ENCODE measurements at regions not wholly inside any gene's neighbourhood (a gene's known extent, or its start where the extent isn't known, plus 50 kb on each side); places are given as distances from the start of the nearest gene placed in this dataset.

DNA sequence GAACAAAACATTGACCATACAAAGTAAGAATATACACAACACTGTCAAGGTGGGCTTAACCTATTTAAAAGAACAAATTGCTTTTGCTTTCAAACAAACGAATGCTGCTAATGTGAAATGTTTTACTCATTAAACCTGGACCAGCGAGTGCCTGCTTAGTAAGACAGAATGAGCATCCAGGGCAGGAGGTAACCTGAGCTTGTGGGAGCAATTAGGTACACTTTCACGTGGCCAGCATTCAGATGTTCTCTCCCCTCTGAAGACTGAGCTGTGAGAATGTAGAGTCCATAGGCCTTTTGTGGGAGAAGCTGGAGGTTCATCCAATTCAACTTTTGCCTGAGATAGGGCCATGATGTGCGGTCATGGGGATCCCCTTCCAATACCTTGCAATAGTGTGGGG lies 266.5 kb downstream of the TSN start:
- DNase-seq (ENCODE audit: low read depth in 1 of 2, low spot score in 2 of 2) = no peak
- no peak overlapping the region for H3K4me3 ChIP-seq (ENCODE audit: extremely low read depth in 1 of 4, insufficient read depth in 2 of 4, low read depth in 3 of 4, low read length in 4 of 4)
- H2BK120ac ChIP-seq (replicated peaks; ENCODE audit: low read depth, low read length) = no peak overlapping the region
- TF ChIP-seq TBP (IDR thresholded peaks at IDR 0.05; ENCODE audit: low read depth, low read length) (no peak), GTF2F1 (IDR thresholded peaks at IDR 0.05; ENCODE audit: borderline replicate concordance, low read depth, low read length) (no peak), SUZ12 (IDR thresholded peaks at IDR 0.05; ENCODE audit: low read length) (no peak), CBX8 (IDR thresholded peaks at IDR 0.05; ENCODE audit: borderline replicate concordance, low read depth, low read length) (no peak), PHF8 (conservative IDR thresholded peaks at IDR 0.05; ENCODE audit: low read depth, low read length) (no peak)
- TF ChIP-seq, protein P1, sequence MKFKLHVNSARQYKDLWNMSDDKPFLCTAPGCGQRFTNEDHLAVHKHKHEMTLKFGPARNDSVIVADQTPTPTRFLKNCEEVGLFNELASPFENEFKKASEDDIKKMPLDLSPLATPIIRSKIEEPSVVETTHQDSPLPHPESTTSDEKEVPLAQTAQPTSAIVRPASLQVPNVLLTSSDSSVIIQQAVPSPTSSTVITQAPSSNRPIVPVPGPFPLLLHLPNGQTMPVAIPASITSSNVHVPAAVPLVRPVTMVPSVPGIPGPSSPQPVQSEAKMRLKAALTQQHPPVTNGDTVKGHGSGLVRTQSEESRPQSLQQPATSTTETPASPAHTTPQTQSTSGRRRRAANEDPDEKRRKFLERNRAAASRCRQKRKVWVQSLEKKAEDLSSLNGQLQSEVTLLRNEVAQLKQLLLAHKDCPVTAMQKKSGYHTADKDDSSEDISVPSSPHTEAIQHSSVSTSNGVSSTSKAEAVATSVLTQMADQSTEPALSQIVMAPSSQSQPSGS (IDR thresholded peaks at IDR 0.05; ENCODE audit: low read length) = no peak
- TF ChIP-seq, protein P2, sequence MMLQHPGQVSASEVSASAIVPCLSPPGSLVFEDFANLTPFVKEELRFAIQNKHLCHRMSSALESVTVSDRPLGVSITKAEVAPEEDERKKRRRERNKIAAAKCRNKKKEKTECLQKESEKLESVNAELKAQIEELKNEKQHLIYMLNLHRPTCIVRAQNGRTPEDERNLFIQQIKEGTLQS (IDR thresholded peaks at IDR 0.05; ENCODE audit: insufficient read depth, low read depth, low read length) = no peak
- H3K27ac ChIP-seq (ENCODE audit: low read depth, low read length) = no peak overlapping the region
- no peak overlapping the region for H3K14ac ChIP-seq (ENCODE audit: insufficient read length)
- no peak overlapping the region for H3K9ac ChIP-seq (replicated peaks in 1 of 4; ENCODE audit: extremely low read depth in 1 of 4, low read depth in 3 of 4, low read length in 3 of 4)
- H2BK12ac ChIP-seq (ENCODE audit: low read depth, low read length) = no peak overlapping the region
- H3K4me1 ChIP-seq (replicated peaks in 1 of 4; ENCODE audit: control insufficient read depth in 3 of 4, insufficient read depth in 4 of 4, low read length in 3 of 4) = peaks cover 0 to 8% (median 0%) of the 10 kb centered on the region in 4 experiments; a peak in 4 of 7 replicates
- no peak overlapping the region for H3K4me2 ChIP-seq (ENCODE audit: insufficient read depth in 1 of 2, low read depth in 2 of 2, low read length in 2 of 2)
- H3K23me2 ChIP-seq (ENCODE audit: low read depth, low read length) = no peaks in the 10 kb centered on the region
- H3K4ac ChIP-seq (replicated peaks; ENCODE audit: insufficient read length, low read depth, low read length) = no peak overlapping the region
- no peaks in the 10 kb centered on the region for H4K20me1 ChIP-seq (replicated peaks in 1 of 2; ENCODE audit: control insufficient read depth in 1 of 2, insufficient read depth in 2 of 2, low read length in 2 of 2)
- peaks cover 0 to 2% (median 0%) of the 10 kb centered on the region in 4 experiments; a peak in 2 of 7 replicates for H3K27me3 ChIP-seq (replicated peaks in 1 of 4; ENCODE audit: control insufficient read depth in 3 of 4, extremely low read depth in 1 of 4, insufficient read depth in 3 of 4, low read length in 3 of 4)
- no peak overlapping the region for H4K8ac ChIP-seq (ENCODE audit: extremely low read depth, insufficient read depth, low read length)
- FAIRE-seq = no peak
- H2AK5ac ChIP-seq (ENCODE audit: low read depth, low read length) = no peak overlapping the region
- H4K5ac ChIP-seq (ENCODE audit: insufficient read length, low read depth, low read length) = no peak overlapping the region
- H4K91ac ChIP-seq (replicated peaks; ENCODE audit: insufficient read length, low read length) = no peak overlapping the region
- no peaks in the 10 kb centered on the region for H3K36me3 ChIP-seq (ENCODE audit: control insufficient read depth in 2 of 4, insufficient read depth in 4 of 4, low read length in 3 of 4)
- no peak overlapping the region for H2BK20ac ChIP-seq (ENCODE audit: low read length)
- no peaks in the 10 kb centered on the region for H3K79me1 ChIP-seq (ENCODE audit: low read depth, low read length)
- H3K9me3 ChIP-seq (ENCODE audit: insufficient read depth in 2 of 2, low read depth in 1 of 2, low read length in 1 of 2) = peaks cover 3 to 4% of the 10 kb centered on the region in 2 experiments; a peak in 1 of 4 replicates
- H3K56ac ChIP-seq (replicated peaks; ENCODE audit: insufficient read length, low read depth, low read length) = no peak overlapping the region
- H3K18ac ChIP-seq (ENCODE audit: extremely low read depth, low read length) = no peak overlapping the region
- no peak overlapping the region for H2AFZ ChIP-seq (ENCODE audit: low read length)
- WGBS, 2 experiments (ENCODE audit: extremely low coverage in 1 of 2, insufficient coverage in 1 of 2, insufficient read length in 1 of 2, insufficient replicate concordance in 2 of 2, low coverage in 1 of 2, low lambda C conversion rate in 2 of 2, missing lambda C conversion rate in 1 of 2) = 84% methylated on average over 4 of the region's 4 CpGs; no CpG with 5 or more reads in 1 of the 2 experiments
- no peak overlapping the region for H2BK15ac ChIP-seq (ENCODE audit: low read length)
- no peak overlapping the region for H3K23ac ChIP-seq (ENCODE audit: insufficient read length)
- ChIA-PET CTCF (ENCODE audit: partially characterized antibody) (interaction anchor here (1.8 kb wide), 1 partner anchor 22 kb away, joined by 6 read pairs; no protein-coding TSS in a partner anchor), POLR2A (ENCODE audit: partially characterized antibody) (no interaction called here)
- H3K79me2 ChIP-seq (ENCODE audit: control insufficient read depth in 1 of 2, insufficient read depth in 2 of 2, low read length in 2 of 2) = no peaks in the 10 kb centered on the region
- H2BK5ac ChIP-seq (ENCODE audit: low read depth, low read length) = no peak overlapping the region
